NCI-H2029 treated with DMSO at 0.1 percent for 48 hours (cell line): ENCODE measurements at regions not wholly inside any gene's neighbourhood (a gene's known extent, or its start where the extent isn't known, plus 50 kb on each side); places are given as distances from the start of the nearest gene placed in this dataset.
A peak's percentile ranks its signal among the peaks of the same experiment; 100 is the strongest.

Experiments used
- DNase-seq: peaks from one replicate; lab custom pipeline; 2025; lab: John Stamatoyannopoulos, UW

- DNase-seq = no peak
These were observed 283.5 kb upstream of the ADARB2 start for GRCh38 chr10:2020836-2021235.

GRCh38 chr10:2019803-2020202, 282.5 kb upstream of the ADARB2 start:
- DNase-seq = no peak

DNA sequence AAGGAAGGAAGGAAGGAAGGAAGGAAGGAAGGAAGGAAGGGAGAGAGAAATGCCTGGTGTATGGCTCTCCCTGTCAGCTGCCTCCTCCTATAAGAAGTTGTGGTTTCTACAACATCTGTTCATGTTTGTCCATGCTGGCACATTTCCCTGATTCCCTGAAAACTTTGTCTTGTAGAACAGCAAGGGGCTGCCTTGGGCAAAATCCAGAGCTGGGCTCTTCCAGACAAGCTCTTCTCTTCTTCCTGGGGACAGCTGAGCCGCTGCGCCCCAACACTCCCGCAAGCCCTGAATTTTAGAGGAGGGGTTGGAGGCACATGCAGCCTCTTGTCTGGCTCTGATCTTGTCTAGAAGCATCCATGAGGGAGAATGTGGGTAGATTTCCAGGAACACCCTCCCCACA, 282.0 kb upstream of the ADARB2 start:
- no peak for DNase-seq

- no peak for DNase-seq
These were observed 277.2 kb upstream of the ADARB2 start for GRCh38 chr10:2014541-2014940.

- DNase-seq = no peak
These were observed 274.9 kb upstream of the ADARB2 start for GRCh38 chr10:2012209-2012608.

DNA sequence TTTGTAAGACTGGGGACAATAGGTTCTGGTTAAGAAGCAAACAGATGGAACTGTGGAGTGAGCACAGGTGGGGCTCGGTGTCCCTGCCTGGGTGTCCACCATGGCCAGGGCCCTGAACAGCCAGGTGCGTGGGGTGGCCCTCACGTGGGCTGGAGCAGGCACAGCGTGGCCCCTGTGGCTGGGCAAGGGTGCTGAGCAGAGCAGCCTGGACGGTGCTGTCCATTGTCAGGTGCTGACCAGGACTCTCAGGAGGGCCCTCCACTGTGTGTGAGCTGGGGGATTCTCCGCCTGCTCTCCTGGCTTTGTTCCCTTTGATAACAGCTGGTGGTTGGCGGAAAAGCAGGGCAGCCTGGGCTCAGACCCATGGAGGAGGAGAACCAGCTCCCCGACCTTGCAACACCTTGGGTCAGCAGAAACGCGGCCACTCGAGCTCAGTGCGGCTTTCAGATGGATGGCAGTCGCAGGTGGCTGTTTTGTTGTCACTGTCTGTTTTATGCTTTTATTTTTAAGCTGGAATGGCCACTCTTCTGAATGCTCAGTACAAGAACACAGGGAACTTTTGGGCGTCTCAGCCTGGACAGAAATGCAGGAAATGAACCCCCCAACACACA, 273.9 kb upstream of the ADARB2 start:
- no peak for DNase-seq

DNA sequence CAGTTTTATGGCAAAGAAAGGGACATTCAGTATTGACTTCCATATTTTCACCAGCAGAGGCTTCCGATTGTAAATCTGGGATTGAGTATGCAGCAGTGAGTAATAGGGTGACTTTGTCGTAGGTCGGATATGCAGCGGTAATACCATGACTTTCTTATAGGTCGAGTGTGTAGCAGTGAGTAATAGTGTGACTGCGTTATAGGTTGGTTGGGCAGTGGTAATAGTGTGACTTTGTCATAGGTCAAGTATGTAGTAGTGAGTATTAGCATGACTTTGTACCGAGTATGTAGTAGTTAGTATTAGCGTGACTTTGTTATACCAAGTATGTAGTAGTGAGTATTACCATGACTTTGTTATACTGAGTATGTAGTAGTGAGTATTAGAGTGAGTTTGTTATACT, 268.2 kb upstream of the ADARB2 start:
- DNase-seq = no peak

- no peak for DNase-seq
These were observed 255.6 kb upstream of the ADARB2 start for GRCh38 chr10:1992930-1993329.

- no peak for DNase-seq
These were observed 251.8 kb upstream of the ADARB2 start for GRCh38 chr10:1989090-1989489.

DNA sequence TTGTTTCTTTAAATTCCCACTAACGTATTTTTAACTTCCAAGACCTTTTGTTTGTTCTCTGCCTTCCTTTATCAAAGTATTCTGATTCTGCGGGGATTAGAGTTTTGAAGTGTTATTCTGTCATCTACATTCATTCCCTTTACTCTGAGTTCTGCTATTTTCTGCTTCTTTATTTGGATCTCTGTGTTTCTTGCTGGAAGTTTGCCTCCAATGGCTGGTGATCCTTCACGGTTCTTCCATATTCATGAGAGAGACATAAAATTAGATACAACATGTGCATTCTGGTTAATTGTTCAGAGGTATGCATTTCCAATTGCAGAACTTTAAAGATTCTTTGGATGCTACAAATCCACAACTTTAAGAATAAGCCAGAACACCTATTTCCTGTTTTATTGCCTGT, 244.7 kb upstream of the ADARB2 start:
- DNase-seq = no peak

DNA sequence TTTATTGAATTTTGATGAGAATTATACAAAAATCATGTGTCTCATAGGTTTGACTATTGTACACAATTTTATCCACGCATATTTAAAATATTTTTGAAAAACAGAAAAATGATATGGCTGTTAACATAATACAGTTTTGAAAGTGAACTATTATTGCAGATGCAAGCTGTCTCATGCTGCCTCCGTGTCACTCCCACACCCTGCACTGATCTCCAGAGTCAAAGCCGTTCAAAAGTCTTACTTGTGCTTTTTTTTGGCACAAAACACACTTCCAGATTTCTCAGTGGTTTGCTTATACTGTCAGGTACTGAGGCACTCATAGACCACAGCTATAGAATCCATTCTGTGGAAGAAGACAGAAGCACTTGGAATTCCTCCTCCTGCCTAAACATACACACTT, 243.1 kb upstream of the ADARB2 start:
- DNase-seq = no peak

DNA sequence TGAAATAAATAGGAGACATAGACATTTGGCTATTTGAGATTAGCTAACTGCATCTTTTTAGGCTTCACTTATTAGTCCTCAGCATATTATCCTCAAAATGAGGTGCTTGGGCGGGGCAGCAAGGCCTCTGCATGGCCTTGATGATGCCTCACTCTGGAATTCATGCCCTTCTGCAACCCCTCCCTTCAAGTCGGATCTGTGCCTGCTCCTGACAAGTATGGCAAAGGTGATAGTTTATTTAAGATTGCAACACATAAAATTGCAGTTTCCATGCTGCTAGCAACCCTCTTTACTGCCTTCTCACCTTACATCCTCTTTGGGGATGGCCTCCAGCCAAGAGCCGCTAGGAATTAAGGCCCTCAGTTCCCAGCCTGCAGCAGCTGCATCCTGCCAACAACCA, 241.3 kb upstream of the ADARB2 start:
- DNase-seq = peak; percentile 0

DNA sequence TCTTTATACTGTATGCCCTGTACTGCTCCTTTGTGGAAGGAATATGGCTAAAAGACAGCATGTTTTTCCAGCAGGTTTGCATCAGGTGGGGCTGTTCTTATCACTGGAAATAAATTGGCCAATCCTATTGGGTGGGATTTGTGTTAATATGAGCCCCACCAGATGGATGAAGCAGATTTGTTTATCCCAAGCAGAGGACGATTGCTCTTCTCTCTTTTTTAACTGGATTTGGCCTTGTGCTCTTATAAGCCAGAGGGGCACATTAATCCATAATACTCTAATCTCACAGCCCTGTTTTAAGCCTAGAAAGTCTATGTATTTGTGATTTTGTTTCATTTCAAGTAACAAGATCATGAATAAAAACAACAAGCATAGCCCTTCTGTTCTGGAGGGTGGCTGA, 240.1 kb upstream of the ADARB2 start:
- no peak for DNase-seq

DNA sequence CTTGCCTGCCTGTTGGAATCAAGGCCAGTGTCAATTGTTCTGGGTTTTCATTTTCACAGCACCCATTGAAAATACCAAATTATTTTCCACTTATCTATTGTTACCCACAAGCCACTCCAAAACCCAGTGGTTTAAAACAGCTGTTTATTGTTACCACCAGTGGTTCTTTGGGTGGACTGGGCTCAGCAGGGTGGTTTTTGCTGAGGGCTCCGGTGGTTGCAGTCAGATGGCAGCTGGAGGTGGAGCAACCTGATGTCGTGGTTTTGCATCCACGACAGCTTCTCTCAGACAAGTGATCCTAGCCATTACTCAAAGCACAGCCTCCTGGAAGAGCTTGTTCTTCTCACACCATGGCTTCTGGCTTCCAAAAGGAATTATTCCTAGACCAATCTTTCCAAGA, 235.1 kb upstream of the ADARB2 start:
- DNase-seq = no peak

- no peak for DNase-seq
These were observed 231.1 kb upstream of the ADARB2 start for GRCh38 chr10:1968257-1969033.

DNA sequence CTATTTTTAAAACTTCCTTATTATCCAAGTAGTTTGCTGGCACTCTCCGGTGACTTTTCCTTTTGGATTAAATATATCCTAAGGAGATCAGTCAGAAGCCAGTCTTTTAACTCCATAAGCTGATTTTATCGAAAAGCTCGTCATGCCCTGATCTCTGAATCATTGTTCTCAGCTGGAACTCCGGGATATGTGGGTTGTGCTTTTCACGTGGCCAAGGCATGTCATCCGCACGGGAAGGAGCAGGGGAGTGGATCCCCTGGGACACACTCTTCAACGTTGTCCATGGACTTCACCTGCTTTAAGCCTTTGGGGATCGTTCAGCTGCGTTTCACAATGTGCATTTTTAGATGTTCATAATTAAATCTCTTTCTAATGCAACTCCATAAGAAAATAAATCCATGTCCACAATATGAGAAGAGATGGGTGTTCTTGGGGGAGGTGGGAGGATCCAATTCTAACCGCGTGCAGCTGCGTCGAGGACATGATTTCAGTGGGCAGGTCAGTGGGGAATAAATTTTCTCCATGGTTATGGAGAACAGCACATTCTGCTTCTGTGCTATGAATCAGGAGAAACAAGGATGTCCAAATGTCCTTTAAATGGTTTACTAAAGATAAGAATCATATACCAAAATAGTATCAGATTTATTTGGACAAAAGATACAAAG, 229.5 kb upstream of the ADARB2 start:
- DNase-seq = no peak

GRCh38 chr10:1964476-1964875, 227.2 kb upstream of the ADARB2 start:
- no peak for DNase-seq

GRCh38 chr10:1963341-1963740, 226.0 kb upstream of the ADARB2 start:
- no peak for DNase-seq

- DNase-seq = no peak
These were observed 224.7 kb upstream of the ADARB2 start for GRCh38 chr10:1961989-1962388.

DNA sequence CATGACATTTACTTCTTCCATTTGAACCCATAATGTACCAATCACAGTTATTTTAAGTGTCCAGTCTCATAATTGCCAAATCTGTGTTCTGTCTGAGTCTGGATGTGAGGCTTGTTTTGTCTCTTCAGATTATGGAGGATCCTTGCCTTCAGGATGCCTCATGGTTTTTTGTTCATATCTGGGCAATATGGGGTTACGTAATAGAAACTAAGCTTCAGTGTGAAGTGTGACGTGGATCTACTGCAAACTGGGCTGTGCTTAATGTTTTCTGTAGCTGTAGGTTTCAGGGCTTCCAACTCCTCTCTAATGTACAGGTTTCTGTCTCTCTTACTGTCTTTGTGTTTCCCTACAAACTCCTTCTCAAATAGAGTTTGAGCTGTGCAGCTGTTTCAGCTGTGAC, 223.7 kb upstream of the ADARB2 start:
- no peak for DNase-seq

DNA sequence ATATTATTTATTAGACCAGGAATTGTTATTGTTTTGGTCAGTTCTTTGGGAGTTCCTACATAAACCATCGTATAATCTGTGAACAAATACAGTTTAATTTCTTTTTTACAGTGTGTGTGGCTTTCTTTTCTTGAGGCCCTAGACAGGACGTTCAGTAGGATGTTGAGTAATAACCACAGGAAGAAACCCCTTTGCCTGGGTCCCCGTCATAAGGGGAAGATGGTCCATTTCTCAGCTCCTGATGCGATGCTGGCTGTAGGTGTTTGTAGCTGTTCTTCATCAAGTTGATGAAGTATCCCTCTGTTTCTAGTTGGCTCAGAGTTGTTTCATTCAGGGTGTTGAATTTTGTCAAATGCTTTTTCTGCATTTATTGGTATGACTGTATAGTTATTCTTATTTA, 219.7 kb upstream of the ADARB2 start:
- DNase-seq = no peak

DNA sequence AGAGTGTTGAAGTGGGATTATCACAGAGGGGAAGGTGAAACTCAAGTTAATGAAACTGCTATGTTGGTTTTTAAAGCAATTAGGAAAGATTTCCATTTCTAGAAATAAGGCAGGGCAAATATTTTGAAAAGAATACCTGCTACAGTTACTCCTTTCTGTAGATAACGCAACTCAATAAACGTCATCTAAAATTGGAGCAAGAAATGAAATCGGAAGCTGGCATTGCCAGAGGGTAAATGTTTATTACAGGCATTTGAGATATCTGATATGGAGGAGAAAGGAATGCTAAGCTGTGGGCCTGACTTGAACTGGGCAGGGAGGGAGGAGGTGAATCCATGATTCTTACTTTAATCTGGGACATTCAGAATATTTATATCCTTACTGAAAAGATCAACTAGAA, 217.0 kb upstream of the ADARB2 start:
- no peak for DNase-seq
